ENCODE measurements at regions not wholly inside any gene's neighbourhood (a gene's known extent, or its start where the extent isn't known, plus 50 kb on each side); places are given as distances from the start of the nearest gene placed in this dataset.
"Not testable (repeated sequence)": the region's sequence is repeated elsewhere in the genome, so short reads cannot be mapped to it uniquely, and the experiment has no call there.

DNA sequence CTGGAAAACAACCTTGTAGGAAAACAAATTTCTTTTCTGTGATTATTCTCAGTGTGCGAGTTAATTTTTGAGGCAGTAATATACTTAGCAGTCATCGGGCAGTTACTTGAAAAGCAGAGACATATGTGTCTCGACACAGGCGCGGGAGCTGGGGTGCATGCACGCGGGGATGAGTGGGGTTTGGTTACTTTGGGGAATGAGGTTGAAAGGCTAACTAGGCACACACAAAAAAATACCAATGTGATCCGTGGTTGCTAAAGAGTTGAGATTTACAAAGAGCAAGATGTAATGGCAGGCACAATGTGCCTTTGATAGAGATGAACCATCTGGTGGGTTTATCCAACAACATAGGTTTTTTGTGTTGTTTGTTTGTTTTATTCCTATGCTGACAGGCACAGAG is 703.8 kb upstream of the EEF2KMT start:
- DNase-seq = no peak

- no peak for DNase-seq
These were observed 696.0 kb upstream of the EEF2KMT start for GRCh38 chr16:5793556-5793955.

- no peak for DNase-seq
These were observed 693.5 kb upstream of the EEF2KMT start for GRCh38 chr16:5791011-5791657.

GRCh38 chr16:5790512-5790911 is 692.9 kb upstream of the EEF2KMT start:
- DNase-seq = no peak

DNA sequence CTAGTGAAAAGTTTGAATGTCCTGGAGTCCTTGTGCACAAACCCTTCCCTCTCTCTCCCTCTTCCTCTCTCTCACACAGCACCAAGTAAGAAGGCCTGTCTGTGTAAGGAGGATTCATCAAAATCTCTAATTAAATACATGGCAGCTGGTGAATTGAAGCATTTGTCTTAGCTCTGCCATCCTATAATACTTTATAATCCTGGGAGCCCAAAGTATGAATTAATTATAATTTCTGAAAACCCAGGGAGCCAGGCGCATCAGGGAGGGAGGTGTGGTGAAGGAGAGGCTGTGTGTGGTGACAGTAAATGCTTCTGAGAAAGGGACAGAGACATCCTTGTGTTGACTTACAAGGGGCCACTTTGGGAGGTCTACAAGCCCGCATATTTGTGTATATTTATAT is 691.4 kb upstream of the EEF2KMT start:
- DNase-seq = no peak

- no peak for DNase-seq
These were observed 683.8 kb upstream of the EEF2KMT start for GRCh38 chr16:5781436-5781835.

- no peak for DNase-seq
These were observed 679.3 kb upstream of the EEF2KMT start for GRCh38 chr16:5776876-5777275.

GRCh38 chr16:5775916-5776315 is 678.3 kb upstream of the EEF2KMT start:
- DNase-seq = no peak

DNA sequence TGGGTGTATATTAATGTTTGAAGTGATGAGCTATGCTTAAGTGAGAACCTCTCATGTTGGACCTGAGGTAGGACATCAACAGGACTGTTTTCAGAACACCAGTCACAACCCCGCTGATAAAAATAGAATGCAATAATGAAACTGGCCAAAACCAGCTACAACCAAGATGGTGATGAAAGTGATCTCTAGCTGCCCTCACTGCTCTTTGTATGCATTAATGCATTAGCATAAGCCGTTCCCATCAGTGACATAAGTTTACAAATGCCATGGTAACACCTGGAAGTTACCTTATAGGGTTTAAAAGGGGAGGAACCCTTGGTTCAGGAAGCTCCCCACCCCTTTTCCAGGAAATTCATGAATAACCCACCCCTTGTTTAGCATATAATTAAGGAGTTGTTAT is 672.5 kb upstream of the EEF2KMT start:
- no peak for DNase-seq

DNA sequence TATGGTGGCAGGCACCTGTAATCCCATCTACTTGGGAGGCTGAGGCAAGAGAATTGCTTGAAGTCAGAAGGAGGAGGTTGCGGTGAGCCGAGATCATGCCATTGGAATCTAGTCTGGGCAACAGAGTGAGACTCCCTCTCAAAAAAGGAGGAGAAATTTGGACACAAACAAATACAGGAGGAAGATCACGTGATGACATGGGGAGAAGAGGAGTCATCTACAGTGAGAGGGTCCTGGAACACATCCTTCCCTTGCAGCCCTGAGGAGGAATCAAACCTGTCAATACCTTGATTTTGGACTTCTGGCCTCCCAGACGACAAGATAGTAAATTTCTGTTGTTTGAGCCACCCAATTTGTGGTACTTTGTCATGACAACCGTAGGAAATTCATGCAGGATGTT is 671.9 kb upstream of the EEF2KMT start:
- no peak for DNase-seq

- DNase-seq = no peak
These were observed 670.9 kb upstream of the EEF2KMT start for GRCh38 chr16:5768445-5768844.

DNA sequence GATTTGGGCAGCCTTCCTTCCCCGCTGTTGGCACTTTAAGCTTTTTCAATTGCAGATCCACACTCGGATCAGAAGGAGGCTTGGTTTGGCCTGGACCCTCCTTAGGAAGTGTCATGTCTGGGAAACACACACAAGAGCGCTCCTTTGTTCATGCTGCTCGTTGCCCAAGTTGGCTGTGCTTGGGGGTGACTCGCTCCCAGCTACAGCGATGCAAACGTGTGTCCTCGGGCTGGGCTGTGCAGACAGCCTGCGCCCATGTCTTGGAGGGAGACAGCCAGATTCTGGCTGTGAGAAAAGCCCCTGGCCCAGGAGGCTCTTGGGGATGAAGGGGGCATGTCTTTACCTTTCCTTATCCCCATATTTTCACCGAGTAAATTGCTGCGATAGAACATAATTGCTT is 665.6 kb upstream of the EEF2KMT start:
- peak in 1 of 56 donors; percentile 6 for DNase-seq

- DNase-seq = no peak
These were observed 664.8 kb upstream of the EEF2KMT start for GRCh38 chr16:5762362-5762761.

DNA sequence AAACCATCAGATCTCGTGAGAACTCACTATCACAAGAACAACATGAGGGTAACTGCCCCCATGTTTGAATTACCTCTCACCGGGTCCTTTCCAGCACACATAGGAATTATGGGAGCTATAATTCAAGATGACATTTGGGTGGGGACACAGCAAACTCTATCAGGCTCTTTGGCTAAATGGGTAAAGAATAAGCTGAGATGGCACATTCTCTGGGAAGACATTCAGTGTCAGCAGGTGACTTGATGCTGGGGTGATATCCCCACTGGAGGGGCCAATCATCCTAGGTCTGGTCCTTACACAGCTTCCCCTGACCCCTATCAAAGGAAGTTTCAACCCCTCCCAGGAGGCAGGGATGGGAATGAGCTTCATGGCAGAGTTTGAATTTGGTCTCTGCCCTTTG is 664.0 kb upstream of the EEF2KMT start:
- DNase-seq = no peak

DNA sequence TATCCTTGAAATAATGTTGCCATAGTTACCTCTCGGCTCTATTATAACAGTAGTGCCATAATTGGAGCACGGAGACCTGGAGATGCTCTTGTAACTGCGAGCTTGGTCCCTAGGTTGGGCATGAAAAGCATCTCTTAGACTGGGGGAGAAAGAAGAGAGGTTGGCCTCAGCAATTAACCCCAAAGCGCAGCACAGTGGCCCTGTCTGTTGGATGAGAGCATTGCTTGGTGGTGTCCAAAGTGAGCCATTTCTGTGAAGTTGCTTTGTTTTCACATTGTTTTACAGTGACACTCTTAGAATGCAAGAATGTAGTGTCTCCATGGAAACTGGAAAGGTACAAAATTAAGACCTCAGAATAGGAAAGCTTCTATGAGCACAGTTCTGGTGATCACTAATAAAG is 660.7 kb upstream of the EEF2KMT start:
- DNase-seq = peak in 18 of 56 donors; percentile 2 to 44 (median 14)

GRCh38 chr16:5756969-5757368 is 659.4 kb upstream of the EEF2KMT start:
- DNase-seq = peak in 1 of 56 donors; percentile 2

DNA sequence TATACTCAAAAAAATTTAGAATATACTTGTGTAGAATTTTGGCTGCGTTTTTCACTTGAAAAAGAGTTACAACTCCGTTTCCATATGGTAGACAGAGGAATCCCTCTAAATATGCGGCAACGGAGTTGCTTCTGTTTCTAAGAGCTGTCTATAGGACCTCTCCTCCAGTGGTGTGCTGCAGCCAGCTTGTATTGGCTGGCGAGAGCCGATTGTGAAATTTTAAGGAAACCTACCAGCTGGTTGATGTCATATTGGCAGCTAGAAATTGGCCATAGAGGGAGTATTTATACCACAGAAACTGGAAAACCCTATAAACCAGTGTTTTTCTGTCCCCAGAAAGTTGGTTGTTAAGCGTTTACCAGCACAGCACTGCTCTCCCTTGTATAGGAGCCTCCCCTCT is 655.8 kb upstream of the EEF2KMT start:
- DNase-seq = no peak

GRCh38 chr16:5751216-5751615 is 653.6 kb upstream of the EEF2KMT start:
- DNase-seq = peak in 2 of 56 donors; percentile 5 to 12

DNA sequence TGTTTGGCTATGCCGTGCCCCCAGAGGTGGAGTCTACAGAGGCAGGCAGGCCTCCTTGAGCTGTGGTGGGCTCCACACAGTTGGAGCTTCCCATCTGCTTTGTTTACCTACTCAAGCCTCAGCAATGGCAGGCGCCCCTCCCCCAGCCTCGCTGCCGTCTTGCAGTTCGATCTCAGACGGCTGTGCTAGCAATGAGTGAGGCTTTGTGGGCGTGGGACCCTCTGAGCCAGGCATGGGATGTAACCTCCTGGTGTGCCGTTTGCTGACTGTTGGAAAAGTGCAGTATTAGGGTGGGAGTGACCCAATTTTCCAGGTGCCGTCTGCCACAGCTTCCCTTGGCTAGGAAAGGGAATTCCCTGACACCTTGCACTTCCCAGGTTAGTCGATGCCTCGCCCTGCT is 652.8 kb upstream of the EEF2KMT start:
- not testable (repeated sequence) for DNase-seq

GRCh38 chr16:5738586-5738985 is 641.0 kb upstream of the EEF2KMT start:
- no peak for DNase-seq

DNA sequence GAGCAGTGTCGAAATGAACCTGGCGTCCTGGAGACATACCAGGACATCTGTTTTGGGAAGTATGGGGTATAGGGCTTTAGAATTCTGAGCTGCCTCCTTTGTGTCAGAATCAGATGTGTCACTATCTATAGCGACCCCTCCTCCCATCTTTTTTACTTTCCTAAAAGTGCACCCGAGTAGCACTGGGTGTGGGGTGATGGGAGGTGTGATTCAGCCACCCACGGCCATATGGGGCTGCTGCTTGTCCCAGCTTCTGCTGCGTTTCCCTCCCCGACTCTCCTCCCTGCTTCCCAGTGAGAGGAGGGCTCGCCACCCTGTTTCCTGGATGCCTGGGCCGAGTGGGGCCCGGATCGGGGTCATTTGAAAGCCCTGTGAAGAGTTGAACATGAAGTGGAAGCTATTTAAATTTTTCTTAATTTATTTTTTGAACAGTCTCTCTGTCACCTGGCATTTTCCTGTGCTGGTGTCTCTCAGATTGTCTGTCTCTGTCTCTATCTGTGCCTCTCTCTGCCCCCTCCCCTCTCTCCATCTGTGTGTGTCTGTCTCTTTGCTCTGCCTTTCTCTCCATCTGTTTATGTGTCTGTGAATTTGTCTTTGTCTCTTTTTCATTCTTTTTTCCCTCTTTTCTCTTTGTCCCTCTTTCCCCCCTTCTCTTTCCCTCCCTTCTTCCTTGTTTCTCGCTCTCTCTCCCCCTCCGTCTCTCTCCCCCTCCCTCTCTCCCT is 638.8 kb upstream of the EEF2KMT start:
- peak in 21 of 56 donors; percentile 1 to 47 (median 13) for DNase-seq

DNA sequence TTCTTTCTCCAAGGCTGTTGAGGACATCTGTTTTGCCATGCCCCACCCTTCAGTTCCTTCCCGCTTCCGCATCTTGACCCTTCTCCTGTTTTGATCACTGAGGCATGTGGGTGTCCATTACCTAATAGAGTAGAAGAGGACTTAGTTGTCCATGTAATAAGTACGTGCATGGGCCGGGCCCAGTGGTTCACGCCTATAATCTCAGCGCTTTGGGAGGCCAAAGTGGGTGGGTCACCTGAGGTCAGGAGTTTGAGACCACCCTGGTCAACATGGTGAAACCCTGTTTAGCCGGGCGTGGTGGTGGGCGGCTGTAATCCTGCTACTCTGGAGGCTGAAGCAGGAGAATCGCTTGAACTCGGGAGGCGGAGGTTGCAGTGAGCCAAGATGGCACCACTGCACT is 637.8 kb upstream of the EEF2KMT start:
- no peak for DNase-seq

DNA sequence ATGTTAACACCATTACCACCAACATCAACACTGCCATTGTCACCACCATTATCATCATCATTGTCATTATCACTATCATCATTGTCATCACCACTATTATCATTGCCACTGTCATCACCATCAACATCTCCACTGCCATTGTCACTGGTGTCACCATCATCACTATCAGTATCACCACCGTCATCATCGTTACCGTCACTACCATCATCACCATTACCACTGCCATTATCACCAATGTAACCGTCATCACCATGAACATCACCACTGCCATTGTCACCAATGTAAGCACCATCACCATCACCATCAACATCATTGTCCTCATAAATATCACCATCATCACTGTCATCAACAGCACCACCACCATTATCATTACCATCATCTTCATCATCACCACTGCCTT is 633.2 kb upstream of the EEF2KMT start:
- no peak for DNase-seq

Measured in nucleus accumbens (tissue), 56 donors.